GM19395 (cell line): ENCODE measurements at regions not wholly inside any gene's neighbourhood (a gene's known extent, or its start where the extent isn't known, plus 50 kb on each side); places are given as distances from the start of the nearest gene placed in this dataset.
A peak's percentile ranks its signal among the peaks of the same experiment; 100 is the strongest.

Experiments
- ATAC-seq: cut with Tn5 transposase; IDR thresholded peaks from one replicate; pipeline ENCODE4 v1.9.1; 2021; ENCODE audit warnings: mild to moderate bottlenecking, moderate library complexity; ENCODE audit not compliant: unreplicated experiment

DNA sequence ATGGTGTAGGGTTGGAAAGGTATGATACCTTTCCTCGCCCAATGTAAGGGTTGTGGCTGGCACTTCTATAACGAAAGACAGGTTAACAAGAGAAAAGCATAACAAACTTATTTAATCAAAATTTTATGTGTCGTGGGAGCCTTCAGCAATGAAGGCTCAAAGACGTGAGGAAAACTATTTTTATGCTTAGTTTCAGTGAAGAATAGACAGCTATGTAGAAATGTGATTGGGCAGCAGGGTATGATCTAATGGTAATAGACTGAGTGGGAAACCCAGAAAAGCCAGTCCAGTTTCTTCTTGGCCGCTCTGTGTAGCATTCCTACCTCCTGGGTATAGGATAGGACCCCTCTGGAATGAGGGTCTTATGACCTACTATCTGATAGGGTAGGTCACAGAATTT, 464.7 kb downstream of the ADGRL2 start:
- ATAC-seq = no peak

DNA sequence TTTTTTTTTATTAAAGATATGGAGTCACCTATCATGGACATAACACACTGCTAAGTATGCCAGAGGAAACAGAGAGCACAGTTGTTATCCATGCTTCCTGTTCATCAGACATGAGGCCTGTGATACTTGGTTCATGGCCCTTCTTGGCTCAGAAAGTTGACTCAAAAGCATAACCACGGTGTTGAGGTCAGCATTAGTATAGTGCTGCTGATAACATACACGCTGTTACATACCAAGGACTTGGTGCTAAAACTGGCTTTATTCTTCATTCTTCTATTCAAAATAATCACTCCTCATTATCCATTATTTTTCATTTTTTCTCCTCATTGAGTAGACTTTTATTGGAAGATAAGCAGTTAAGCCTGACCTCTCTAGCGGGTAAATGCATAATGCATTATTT, 464.1 kb downstream of the ADGRL2 start:
- no peak for ATAC-seq

DNA sequence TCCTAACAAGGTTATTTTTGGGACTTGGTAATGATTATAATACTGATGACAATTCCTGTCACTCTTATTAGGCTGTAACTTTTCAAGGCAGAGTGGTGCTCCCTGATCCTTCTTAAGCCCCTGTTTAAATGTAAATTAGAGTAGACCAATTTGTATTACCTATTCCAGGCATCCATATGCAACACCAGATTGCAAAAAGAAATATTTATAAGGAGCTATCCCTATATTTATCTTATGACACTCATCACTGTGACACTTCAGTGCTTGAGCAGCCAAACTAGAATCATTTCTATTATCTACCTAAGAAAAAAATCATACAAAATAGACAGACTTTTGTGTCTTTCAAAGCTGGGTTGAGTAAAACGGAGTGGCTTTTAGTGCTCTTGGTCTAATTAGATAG, 462.7 kb downstream of the ADGRL2 start:
- no peak for ATAC-seq

DNA sequence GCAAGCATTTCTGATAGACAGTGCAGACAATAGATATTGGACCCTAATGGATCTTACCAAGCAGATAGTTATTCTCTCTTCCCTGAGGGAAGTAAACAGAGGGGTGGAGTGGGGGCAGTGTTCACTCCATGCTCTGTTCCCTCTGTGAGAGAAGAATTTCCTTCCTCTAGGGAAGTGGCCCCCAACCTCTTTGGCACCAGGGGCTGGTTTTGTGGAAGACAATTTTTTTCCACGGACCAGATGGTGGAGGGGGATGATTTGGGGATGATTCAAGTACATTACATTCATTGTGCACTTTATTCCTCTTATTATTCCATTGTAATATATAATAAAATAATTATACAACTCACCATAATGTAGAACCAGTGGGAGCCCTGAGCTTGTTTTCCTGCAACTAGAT, 459.9 kb downstream of the ADGRL2 start:
- ATAC-seq = no peak

DNA sequence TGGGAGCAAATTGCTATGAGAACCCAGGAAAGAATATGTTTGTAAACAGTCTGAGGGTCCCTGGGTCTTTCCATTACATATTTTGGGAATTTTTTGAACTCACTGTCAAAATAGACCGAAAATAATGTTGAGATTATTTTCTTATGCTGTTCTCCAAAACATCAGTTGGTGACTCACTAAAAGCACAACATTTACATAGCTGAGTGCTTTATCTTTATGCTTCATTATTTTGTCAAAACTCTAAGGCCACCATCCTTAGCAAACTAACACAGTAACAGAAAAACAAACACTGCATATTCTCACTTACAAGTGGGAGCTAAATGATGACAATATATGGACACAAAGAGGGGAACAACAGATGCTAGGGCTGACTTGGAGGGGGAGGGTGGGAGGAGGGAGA, 459.3 kb downstream of the ADGRL2 start:
- no peak for ATAC-seq

DNA sequence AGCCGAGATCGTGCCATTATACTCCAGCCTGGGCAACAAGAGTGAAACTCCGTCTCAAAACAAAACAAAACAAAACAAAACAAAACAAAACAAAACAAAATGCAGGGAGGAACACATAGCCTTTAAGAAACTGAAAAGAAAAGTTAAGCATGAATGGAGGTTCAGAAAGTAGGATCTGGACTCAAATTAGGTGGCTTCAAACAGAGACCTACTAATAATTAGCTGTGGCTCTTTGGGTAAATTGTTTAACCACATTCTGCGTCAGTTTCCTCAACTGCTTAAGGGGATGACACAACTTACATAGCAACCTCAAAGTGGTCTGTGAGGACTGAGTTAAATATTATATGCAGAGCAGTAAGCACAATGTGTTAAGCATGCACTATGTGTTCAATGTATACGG, 458.2 kb downstream of the ADGRL2 start:
- ATAC-seq = no peak

DNA sequence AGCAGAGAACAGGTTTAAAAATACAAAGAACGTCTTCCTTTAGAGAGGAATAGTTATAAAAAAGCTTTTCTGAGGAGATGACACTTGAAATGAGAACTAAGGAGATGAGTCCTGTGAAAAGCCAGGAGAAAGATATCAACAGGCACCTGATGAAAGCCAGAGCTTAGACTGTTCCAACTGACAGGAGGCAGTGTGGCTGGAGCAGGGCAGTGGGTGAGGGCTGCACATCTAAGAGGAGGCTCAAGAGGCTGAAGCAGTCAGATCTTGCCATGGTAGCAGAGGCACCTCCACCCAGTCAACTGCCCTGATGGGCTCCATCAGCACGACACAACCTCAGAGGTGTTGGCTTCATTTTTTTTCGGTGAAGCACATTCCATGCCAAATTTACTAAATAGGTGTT, 445.3 kb downstream of the ADGRL2 start:
- ATAC-seq = no peak

DNA sequence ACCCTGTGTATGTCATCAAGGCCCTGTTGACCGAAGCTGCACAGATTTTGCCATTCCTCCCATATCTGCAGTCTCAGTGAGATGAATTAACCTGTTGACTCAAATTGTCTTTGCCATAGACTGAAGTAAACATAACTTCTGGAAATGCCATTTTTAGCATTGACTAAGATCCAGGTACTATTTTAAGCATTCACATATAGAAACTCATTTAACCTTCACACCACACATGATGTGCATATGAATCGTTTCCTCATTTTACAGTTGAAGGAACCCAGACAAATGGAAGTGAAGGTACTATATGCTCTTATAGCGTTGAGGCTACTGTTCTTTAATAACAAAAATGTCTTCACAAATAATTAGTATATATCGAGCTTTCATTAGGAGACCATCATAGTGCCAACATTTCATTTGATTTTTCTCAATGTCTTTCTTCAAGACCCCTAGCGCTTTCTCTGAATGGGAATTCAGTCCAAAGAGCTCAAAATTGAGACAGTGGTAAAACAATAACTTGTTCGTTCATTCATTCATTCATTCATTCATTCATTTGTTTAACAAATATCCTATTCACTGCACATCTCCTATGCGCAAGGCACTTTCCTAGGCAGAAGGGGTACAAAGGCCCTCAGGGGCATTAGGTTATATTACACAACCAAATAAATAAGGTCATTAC, 444.7 kb downstream of the ADGRL2 start:
- ATAC-seq = no peak

DNA sequence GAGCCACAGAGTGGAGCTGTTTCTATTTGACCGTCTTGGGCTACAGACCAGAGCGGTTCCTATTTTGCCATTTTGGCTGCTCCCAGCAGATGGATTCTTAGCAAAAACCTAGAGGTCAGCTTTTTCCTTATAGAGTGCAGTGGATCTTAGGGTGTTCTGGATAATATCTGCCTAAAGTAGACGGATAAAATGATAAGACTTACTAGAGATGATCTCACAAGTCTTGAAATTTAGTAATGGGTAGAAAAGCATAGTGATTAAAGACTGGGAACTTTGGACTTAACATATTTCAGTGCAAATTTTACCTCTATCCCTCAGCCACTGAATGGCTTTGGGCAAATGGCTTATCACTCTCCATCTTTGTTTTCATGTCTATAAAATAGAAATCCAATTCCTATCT, 439.8 kb downstream of the ADGRL2 start:
- ATAC-seq = no peak

DNA sequence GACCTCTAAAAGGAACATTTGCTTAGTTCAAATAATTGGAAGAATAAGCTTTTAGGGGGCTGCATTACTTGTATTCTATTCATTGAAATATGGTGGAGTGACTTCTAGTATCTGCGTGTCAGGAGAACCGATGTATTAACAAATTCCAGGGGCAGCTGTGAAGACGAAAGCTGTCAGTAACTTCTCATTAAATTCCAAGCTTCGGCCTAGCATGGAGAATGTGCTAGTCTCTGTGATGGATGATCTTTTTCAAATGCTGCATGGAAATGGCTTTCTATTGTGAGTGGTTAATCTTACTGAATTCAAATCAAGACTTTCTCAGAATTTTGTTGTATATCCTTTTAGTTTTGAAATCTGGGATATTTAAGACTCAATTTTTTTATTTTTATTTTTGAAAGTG, 429.9 kb downstream of the ADGRL2 start:
- ATAC-seq = no peak

DNA sequence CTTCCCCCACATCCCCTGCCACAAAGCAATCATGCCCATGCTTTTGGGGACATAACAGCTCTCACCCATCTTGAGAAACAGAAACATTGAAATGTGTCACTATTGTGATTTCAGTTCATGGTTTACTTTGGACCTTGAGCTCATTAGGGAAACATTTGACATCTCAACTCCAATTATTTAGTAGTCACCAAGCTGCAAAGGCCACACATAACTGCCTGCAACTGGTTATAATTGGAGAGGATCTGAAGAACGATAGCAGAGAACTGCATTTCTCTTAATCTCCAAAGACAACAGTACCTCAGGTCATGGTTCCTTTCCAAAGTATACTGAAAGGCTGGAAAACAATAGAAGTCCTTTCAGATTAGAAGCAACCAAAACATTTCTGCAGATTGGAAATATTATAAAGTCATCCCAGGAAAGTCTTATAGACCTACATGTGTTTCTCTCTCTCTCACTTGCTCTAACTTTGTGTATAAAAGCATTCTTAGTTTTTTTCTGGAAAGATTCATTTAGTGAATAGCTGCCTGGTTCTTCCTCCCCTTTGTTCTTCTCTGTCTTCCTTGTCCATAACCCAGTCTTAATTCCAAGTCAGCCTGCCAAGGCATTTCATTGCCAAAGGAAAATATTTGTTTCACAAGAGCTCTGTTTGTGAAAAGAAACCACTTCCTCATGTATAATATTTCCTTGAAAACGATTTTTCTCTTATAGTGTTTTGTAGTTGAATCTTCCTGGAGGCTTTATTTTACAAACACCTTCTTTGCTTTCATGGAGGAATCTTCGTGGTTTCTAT, 426.8 kb downstream of the ADGRL2 start:
- ATAC-seq = no peak

DNA sequence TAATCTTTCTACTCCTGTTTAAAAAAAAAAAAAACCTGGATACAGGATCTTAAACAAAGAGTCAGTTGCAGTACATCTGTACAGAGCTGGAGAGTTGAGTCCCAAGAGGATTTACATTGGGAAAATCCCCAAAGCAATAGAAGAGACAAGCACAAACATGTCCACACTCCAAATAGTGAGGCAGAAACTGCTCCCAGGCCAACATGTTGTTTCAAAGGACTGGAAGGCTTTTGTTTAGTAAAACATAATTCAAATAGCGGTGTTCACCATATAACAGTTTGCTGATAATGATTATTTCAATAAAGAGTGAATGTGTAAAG, 425.4 kb downstream of the ADGRL2 start:
- peak; percentile 28 for ATAC-seq

DNA sequence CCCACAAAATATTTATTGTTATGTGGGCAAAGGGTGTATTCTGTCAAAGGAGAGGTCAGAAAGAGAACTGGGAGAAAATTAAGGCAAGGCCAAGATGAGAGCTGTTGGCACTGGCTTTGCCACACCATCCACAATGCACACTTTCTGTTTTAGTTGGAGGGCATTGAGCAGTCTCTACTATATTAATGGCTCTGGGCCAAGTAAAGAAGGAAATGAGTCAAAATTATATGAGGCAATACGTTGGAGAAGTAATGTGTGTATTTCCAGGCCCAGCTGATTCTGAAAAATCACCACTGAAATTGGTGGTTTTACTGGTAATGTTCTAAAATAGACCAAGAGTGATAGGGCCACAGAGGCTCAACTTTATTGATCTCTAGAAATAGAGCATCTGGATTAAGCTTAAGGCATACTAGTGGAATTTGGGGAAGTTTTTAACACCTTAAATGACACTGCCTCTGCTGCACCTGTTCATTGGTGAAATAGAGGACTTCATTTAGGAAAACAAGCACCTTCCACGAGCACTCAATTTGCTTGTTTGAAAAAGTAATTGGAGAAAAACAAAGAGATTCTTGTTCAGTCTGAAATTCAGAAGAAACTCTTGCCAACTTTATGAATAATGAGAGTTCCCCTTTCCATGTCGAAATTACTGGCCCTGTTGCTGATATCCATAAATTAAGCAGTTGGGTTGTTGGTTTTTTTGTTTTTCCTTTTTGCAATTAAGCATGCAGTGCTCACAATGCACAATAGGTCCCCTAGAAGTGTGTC, 424.9 kb downstream of the ADGRL2 start:
- ATAC-seq = peak; percentile 67

DNA sequence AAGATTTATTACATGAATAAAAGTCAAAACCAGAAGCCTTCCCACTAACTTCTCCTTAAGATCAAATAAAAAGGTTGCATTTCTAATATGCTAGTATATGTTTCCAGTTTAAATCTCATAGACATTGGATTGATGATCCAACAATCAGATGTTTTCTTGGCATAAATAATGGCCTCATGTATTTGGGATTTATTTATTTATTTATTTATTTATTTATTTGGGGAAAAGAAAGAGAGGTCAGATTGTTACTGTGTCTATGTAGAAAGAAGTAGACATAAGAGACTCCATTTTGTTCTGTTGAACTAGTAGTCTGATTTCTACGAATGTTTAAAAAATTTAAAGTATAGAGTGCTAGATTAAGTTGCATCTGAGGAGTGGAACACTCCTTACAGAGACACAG, 422.4 kb downstream of the ADGRL2 start:
- ATAC-seq = no peak

DNA sequence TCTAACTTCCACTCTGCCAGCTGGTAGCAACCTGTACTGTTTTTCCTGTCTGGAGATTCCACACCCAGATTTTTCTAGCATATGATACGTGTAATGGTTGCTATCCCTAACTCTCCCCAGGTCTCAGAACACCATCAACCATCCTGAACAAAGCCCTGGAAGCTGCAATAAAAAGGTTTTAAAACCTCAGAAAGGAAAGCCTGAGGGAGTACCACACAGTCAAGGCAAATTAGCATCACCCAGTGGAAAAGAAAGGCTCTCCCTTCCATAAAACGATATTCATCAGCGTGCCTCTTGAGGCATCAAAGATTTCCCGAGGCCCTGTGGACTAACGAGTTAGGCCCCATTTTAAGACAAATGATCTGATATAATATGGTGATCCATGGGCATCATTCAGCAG, 421.0 kb downstream of the ADGRL2 start:
- no peak for ATAC-seq

DNA sequence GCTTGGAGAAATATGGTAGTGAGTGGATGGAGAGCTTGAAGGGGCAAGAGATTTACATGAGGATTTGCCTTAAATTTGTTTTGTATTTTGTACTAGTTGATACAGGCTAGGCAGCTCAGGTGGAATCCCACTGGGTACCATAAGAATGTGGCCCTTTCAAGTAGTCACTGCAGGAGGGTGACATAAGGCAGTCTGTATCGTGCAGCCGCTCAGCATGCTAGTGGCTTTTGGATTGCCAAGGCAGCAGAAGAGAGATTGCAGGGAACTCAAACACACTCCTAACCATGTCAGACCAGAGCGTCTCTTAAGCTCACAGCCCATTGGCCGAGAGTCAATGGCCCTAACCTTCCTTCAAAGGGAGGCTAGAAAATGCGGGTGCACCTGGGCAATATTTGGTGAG, 420.0 kb downstream of the ADGRL2 start:
- ATAC-seq = no peak

DNA sequence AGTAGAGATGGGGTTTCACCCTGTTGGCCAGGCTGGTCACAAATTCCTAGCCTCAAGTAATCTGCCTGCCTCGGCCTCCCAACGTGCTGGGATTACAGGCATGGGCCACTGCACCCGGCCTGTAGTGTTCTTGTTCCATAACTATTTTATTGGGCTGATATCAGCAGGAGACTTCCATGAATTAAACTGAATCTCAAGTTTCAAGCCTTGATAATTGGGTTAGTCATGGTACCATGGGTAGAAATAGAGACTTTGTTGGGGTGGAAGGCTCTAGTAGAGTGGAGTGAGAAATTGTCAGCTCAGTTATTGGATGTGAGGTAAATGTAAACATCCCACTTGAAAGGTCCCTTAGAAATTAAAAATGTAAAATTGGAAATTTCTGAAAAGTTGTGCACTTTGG, 419.1 kb downstream of the ADGRL2 start:
- no peak for ATAC-seq

DNA sequence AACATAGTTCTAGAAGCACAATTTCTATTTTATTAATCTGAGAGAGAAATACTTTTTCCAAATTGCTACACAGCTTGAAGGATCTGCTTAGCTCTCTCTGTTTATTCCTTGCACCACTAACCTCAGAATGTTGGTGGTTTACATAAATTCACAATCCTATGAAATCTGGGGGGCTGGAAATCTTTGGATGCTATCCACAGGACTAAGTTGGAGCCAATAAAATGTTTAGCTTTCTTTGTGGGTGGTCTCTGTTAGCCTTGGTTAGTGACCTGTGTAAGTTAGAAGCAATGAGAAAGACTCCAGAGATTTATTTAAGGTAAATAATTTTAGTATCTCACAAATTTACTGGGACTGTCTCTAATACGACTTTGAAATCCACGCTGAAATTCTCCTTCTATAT, 418.1 kb downstream of the ADGRL2 start:
- ATAC-seq = no peak

DNA sequence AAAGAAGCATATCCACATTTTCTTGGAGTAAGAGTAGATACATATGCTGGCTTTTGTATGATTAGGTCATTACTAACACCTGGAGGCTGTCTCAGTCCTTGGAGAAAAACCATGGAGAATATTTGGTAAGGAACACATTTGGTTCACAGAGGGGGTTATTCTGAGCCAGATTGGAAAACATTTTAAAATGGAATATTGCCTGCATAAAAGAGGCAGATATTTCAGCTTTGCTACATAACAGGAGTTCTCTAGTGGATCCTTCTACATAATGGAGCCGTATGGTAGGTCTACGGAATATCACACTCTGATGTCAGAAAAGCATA, 415.1 kb downstream of the ADGRL2 start:
- ATAC-seq = no peak

DNA sequence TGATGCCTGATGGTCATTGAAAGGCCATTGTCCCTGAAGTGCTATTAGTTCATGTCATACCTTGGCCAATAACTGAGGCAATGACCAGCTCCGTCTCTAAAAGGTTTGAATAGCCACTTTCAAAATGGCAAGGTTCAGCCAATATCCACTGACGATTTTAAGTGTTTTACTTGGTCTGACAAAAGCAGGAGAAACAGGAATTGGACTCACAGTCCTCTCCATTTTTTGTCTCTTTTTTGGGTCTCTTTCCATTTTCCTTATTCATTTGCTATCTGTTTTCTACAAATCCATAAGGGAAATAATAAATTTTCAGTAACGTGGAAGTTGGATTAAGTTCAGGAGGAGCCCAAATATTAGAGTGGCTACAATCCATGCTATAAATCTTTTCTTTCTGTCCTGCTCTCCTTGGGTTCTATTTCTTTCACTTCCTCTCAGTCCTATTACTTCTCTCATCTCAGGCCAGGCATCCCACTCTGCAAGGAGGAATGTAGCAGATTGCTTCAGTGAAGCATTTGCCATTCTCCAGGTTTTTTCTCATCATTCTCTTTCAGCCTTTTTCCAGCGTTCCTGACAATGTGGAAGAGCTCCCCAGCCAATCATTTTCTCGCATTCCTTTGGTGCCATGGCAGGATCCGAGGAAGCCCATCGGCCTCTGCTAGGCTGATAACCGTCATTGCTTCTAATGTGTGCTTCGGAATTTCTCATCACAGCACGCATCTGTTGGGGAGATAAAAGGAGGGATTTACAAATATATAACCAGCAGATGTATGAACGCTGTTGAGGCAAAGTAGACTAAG, 414.5 kb downstream of the ADGRL2 start:
- no peak for ATAC-seq

DNA sequence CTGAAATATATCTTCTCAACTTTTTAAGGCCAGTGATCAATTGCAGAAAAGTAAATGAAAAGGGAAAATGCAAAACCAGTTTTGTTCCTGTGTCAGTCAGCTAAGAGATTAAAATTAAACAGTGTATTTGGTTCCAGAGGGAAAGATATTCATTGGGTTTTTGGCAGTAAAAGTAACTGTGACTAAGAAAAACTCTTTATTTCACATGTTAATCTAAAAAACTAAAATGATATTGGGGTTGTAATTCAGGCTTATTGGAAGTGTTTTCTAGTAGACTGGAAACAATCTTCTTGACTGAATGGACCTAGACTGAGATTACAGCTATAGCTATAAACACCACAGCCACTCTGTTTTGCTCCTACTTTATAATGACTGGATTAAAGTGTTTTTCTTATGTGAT, 413.9 kb downstream of the ADGRL2 start:
- no peak for ATAC-seq

DNA sequence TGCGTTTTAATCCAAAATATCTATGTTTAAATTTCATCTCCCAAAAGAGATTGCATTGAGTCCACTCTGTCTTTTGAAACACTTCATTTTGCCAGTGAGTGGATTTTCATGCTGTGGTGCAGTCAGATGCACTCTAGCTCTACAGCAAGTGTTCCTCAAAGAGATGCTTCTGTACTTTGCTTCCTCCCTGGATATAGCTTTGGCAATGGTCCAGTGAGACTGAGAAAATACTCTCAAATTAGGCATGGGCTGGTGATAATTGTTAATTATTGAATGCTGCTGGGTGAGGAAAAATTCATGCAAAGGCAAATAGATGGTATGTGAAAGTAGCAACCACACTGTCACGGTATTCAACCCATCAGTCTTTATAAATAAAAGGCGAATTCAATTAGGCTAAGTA, 396.9 kb downstream of the ADGRL2 start:
- ATAC-seq = no peak
